ENCODE measurements at regions not wholly inside any gene's neighbourhood (a gene's known extent, or its start where the extent isn't known, plus 50 kb on each side); places are given as distances from the start of the nearest gene placed in this dataset.

- no peak for TF ChIP-seq CTCF (IDR thresholded peaks at IDR 0.05; ENCODE audit: insufficient read depth, low read length)
- TF ChIP-seq POLR2AphosphoS5 (IDR thresholded peaks at IDR 0.05; ENCODE audit: low read depth): no peak
- no peaks in the 10 kb centered on the region for H3K27me3 ChIP-seq (ENCODE audit: insufficient read depth, poor library complexity, severe bottlenecking)
- no peak overlapping the region for H3K27ac ChIP-seq (replicated peaks)
- DNase-seq (ENCODE audit: low read depth in 1 of 2, low spot score in 1 of 2): no peak
- no peak overlapping the region for H3K4me3 ChIP-seq (replicated peaks; ENCODE audit: insufficient read depth, low read length)
Measured at GRCh38 chr4:126448086-126448845, 1133.5 kb downstream of the FAT4 start.

- DNase-seq (ENCODE audit: low read depth in 1 of 2, low spot score in 1 of 2): no peak
Measured at GRCh38 chr4:126451237-126451873, 1136.6 kb downstream of the FAT4 start.

GRCh38 chr4:126455865-126456264 lies 1141.1 kb downstream of the FAT4 start:
- H3K4me3 ChIP-seq (replicated peaks; ENCODE audit: insufficient read depth, low read length): no peak overlapping the region
- no peaks in the 10 kb centered on the region for H3K27me3 ChIP-seq (ENCODE audit: insufficient read depth, poor library complexity, severe bottlenecking)
- H3K27ac ChIP-seq (replicated peaks): no peak overlapping the region
- TF ChIP-seq POLR2AphosphoS5 (IDR thresholded peaks at IDR 0.05; ENCODE audit: low read depth) (no peak), GABPA (IDR thresholded peaks at IDR 0.05; ENCODE audit: low read depth) (no peak), REST (IDR thresholded peaks at IDR 0.05; ENCODE audit: insufficient replicate concordance, low read depth) (no peak), CTCF (IDR thresholded peaks at IDR 0.05; ENCODE audit: insufficient read depth, low read length) (no peak), SPI1 (IDR thresholded peaks at IDR 0.05; ENCODE audit: borderline replicate concordance, low read depth) (no peak)
- DNase-seq (ENCODE audit: low read depth in 1 of 2, low spot score in 1 of 2): no peak

More at GRCh38 chr4:126451237-126451873, 1136.6 kb downstream of the FAT4 start:
- H3K27ac ChIP-seq (replicated peaks): no peak overlapping the region
- TF ChIP-seq CTCF (IDR thresholded peaks at IDR 0.05; ENCODE audit: insufficient read depth, low read length): no peak
- no peak for TF ChIP-seq SPI1 (IDR thresholded peaks at IDR 0.05; ENCODE audit: borderline replicate concordance, low read depth)
- TF ChIP-seq GABPA (IDR thresholded peaks at IDR 0.05; ENCODE audit: low read depth): no peak
- no peak for TF ChIP-seq POLR2AphosphoS5 (IDR thresholded peaks at IDR 0.05; ENCODE audit: low read depth)
- TF ChIP-seq REST (IDR thresholded peaks at IDR 0.05; ENCODE audit: insufficient replicate concordance, low read depth): no peak
- no peak overlapping the region for H3K4me3 ChIP-seq (replicated peaks; ENCODE audit: insufficient read depth, low read length)
- no peaks in the 10 kb centered on the region for H3K27me3 ChIP-seq (ENCODE audit: insufficient read depth, poor library complexity, severe bottlenecking)

Data from HL-60 (cell line).